HG03521 (cell line): ENCODE measurements at regions not wholly inside any gene's neighbourhood (a gene's known extent, or its start where the extent isn't known, plus 50 kb on each side); places are given as distances from the start of the nearest gene placed in this dataset.
"Not testable (repeated sequence)": the region's sequence is repeated elsewhere in the genome, so short reads cannot be mapped to it uniquely, and the experiment has no call there.

Experiments used
- ATAC-seq: cut with Tn5 transposase; IDR thresholded peaks from one replicate; pipeline ENCODE4 v1.9.1; 2021; ENCODE audit warnings: mild to moderate bottlenecking, moderate library complexity; ENCODE audit not compliant: unreplicated experiment

DNA sequence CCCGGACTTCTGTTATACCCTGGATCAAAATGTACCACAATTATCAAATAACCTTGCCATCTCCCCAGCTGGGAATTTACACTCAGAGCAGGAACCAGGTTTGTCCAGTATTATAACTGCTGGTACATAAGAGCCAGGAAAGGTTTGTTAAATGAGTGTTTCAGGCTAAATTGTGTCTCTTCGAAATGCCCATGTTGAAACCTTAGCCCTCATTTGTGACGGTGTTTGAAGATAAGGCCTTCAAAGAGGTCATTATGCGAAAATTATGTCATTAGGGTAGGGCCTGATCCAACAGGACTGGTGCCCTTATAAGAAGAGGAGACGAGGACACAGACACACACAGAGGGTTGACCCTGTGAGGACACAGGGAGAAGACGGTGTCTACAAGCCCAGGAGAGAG lies 73.5 kb upstream of the DHRSX start:
- ATAC-seq: no peak

DNA sequence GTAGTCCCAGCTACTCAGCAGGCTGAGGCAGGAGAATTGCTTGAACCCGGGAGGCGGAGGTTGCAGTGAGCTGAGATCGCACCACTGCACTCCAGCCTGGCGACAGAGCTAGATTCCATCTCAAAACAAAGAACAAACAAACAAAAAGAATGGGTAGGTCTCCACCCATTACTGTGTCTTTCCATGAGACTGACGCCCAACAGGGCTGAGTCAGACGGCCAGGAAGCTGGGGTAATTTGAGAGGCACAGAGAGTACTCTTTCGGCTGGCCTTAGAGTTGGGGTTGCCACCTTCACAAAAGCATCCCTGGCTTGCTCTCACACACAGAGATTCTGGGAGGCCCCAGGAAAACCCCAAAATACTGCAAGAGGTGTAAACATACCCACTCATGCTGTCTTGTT lies 72.0 kb upstream of the DHRSX start:
- ATAC-seq: no peak

DNA sequence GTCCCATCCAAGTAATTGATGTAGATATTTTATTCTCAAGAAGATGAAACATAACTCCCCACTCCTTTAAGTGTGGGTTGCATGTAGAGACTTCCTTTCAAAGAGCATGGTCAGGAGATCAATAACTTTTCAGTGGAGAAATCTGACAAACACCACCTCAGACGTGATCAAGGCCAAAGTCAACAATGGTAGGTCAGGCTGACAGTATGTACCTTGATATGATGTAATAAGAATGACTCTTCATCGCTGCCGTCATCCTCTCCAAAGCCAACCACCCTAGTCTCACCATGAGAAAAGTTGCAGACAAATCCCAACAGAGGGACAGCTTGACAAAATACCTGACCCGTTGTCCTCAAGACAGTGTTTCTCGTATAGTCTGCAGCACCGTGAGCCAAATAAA lies 67.3 kb upstream of the DHRSX start:
- ATAC-seq: no peak

DNA sequence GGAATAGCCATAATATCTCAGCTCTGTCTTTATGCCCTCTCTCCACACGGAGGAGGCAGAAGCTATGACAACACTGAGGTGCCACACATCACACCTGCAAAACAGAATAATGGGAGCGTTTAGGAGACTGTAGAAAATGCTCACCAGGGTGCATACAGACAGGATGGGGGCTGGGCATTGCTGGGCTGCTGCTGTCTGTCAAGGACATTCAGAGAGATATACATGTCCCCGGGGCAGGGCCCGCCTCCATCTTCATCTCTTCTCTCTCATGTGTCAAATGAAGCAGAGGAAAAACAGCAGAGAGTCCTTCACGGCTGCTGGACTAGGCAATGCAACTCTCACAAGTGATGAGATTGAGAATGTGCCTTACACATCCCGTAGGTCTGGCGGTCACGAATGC lies 65.3 kb upstream of the DHRSX start:
- ATAC-seq: no peak

DNA sequence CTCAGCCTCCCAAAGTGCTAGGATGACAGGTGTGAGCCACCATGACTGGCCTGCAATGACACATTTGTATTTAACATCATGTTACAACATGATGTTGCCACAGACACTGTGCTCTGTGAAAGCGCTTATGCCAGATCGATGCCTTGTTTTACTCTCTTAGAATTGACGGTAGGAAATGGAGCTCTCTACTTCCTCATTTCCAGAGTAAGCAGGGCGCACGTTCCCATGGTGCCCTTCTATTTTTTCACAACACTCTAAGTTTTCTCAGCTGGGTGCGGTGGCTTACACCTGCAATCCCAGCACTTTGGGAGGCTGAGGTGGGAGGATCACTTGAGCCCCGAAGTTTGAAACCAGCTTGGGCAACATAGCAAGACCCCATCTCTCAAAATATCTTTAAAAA lies 60.7 kb upstream of the DHRSX start:
- no peak for ATAC-seq

DNA sequence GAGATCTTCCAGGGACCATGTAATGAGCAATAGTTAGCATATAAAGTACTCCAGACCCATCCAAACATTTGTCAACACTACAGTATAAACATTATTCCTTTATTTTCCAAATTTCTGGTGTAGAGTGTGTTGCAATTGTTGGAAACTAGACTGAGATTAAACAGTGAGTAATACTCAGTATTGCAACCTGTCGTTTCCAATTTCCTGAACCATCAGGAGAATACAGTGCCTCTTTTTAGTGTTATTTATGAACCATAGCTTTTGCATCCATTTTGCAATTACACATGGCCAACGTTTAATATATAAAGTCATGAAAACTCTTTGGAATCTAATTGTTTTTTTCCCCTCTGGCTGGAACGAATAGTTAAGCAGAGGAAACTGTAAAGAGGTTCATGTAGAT lies 58.3 kb upstream of the DHRSX start:
- no peak for ATAC-seq

DNA sequence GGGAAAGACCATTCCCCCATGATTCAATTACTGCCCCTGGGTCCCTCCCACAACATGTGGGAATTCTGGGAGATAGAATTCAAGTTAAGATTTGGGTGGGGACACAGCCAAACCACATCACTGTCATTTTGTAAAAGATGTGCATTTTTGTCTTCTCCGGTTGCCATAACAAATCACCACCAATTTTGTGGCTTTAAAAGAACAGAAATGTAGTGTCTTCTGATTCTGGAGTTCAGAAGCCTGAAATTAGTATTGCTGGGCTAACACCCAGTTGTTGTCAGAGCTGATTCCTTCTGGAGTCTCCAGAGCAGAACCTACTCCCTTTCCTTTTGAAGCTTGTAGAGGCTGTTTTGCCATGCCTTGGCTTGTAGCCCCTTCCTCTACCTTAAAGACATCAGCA lies 54.1 kb upstream of the DHRSX start:
- no peak for ATAC-seq

DNA sequence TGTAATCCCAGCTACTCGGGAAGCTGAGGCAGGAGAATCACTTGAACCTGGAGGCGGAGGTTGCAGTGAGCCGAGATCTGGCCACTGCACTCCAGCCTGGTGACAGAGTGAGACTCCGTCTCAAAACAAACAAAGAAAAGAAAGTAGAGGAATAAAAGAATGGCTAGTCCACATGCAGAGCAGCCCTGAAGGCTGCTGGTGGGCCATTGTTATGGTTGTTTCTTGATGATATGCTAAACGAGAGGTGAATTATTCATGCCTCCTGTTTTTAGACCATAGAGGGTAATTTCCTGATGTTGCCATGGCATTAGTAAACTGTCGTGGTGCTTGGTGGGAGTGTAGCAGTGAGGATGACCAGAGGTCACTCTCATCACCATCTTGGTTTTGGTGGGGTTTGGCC lies 53.3 kb upstream of the DHRSX start:
- ATAC-seq: not testable (repeated sequence)

DNA sequence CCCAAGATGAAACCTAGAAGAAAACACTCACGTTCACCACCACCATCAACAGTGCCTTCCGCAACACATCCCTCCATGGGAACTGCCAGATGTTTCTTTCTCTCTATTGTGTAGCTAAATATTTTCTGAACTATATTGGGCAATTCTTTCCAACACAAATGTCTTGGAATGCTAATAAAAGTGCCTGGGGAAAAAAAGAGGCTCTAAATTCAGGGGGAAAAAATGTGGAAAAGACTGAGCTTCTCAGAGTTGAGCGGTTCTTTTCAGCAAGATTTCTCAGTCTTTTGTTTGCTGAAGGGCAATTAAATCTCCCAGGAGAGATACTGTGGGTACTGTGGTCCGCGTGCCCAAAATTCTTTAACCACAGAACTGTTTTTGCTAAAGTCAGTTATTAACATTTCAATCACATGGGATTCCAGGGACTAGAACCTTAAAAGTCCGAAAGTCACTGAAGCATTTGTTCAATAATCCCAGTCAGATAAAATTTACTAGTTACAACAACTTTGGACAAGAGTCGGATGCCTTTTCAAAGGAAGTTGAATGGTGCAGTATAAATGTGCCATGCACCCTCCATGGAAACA lies 51.9 kb upstream of the DHRSX start:
- ATAC-seq: no peak

DNA sequence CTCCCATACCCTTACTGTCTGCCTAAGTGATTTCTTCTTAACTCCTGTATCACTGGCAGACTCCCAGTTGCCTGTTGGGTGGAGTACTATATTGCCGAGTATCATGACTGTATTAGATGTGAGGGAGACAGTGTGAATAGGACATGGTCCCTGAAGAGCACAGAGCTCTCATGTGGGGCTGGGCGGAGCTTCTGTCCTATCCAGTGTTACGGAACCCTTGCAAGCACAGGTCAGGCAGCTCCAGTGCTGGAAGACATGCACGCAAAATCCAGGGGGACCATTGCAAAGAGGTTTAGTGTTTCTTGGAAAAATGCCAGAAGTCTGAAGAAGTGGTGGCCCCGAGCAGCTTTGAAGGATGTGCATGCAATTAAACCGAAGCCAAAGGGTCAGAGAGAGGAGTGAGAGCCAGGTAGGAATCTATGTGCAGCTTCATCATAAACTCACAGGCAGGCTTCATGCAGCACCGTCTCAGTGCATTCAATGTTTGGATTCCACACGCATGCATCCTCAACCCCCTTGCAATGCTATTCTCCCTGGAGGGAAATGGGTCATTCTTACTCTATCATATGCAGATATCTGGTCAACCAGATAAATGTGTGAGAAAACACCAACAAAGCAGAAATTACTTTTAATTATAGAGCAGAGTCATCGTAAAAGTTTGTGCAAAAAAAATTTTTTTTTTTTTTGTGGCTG lies 49.7 kb upstream of the DHRSX start:
- ATAC-seq: no peak
